Prostate gland (tissue), 1 donor: ENCODE measurements at regions not wholly inside any gene's neighbourhood (a gene's known extent, or its start where the extent isn't known, plus 50 kb on each side); places are given as distances from the start of the nearest gene placed in this dataset.

Experiments used
- POLR2A ChIP-seq: fragments of 450-650 bp; IDR thresholded peaks from one replicate; pipeline ENCODE4 v1.6.1; 2016; ENCODE audit warnings: antibody characterized with exemption, mild to moderate bottlenecking
- POLR2AphosphoS5 ChIP-seq: sonication (generic); formaldehyde crosslinking; IDR thresholded peaks from one replicate; pipeline ENCODE4 v1.6.1; 2017; ENCODE audit warnings: antibody characterized with exemption

DNA sequence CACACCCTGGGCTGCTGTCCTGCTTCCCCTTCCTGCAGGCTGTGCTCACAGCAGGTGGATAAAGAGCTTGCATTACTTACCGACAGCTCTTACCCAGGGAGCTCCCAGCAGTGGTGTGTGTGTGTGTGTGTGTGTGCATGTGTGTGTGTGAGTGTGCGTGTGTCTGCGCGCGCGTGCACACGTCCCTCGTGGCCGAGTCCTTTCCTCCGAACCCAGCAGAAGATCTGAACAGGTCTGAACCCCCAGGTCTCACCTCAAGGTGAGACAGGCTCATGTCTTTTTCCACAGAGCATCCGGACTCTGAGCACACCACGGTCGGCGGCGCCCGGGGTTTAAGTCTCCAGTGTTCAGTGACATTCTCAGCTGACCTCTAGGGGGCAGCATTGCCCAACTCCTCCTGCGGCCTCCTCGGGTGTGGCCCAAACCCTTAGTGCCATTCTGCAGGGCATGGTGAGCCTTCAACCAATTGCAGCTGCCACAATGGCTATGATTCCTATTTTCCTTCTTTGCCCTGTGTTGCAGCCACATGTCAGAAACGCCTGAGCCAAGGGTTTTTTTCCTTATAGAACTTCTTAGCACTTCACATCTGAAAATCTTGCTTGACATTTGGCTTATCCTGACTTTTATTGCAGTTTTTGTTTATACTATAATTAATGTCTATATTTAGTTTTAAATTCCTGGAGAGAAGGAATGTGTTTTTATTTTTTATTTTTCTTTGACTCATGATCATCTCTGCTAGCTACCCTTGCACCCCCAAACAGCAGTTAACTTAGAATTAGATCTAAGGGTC lies 64.1 kb upstream of the KLHL25 start:
- no peak for TF ChIP-seq POLR2AphosphoS5
- no peak for TF ChIP-seq POLR2A
